Uterus (tissue), 3 donors: ENCODE measurements at regions not wholly inside any gene's neighbourhood (a gene's known extent, or its start where the extent isn't known, plus 50 kb on each side); places are given as distances from the start of the nearest gene placed in this dataset.

ENCODE experiments used
- DNase-seq, 2 donors: peaks; one replicate each; pipeline ENCODE4 v3.0.0-alpha.2; 2019 to 2020
- H3K27ac ChIP-seq, 2 donors: fragments of 200-600 bp; sonication (generic); 1 replicate in 1 of 2; 2 replicates in 1 of 2; pipeline ENCODE4 v1.5.1; 2016 to 2018
- H3K27me3 ChIP-seq, 2 donors: fragments of 200-600 bp; sonication (generic); one replicate each; pipeline ENCODE4 v1.5.1; 2018 to 2019; ENCODE audit warnings: control low read depth in 1 of 2
- H3K36me3 ChIP-seq, 2 donors: fragments of 200-600 bp; sonication (generic); one replicate each; pipeline ENCODE4 v1.5.1; 2019; ENCODE audit warnings: control low read depth in 1 of 2
- H3K4me1 ChIP-seq, 2 donors: fragments of 200-600 bp; sonication (generic); one replicate each; pipeline ENCODE4 v1.5.1; 2018 to 2019; ENCODE audit warnings: control low read depth in 1 of 2
- H3K4me3 ChIP-seq, 2 donors: fragments of 200-600 bp; sonication (generic); 1 replicate in 1 of 2; 2 replicates in 1 of 2; pipeline ENCODE4 v1.5.1; 2018 to 2019; ENCODE audit warnings: mild to moderate bottlenecking in 1 of 2
- H3K9me3 ChIP-seq, 2 donors: fragments of 200-600 bp; sonication (generic); one replicate each; pipeline ENCODE4 v1.5.1; 2019; ENCODE audit warnings: control low read depth in 1 of 2
- CTCF ChIP-seq, 4 experiments: fragments of 200-600 bp in 2 of 4; fragments of 450-650 bp in 2 of 4; sonication (generic) in 2 of 4; IDR thresholded peaks; one replicate each; pipeline ENCODE4 v1.5.1; 2016 to 2019; ENCODE audit warnings: antibody characterized with exemption in 4 of 4, mild to moderate bottlenecking in 2 of 4, moderate library complexity in 1 of 4
- POLR2A ChIP-seq, 2 donors: fragments of 450-650 bp; IDR thresholded peaks; one replicate each; pipeline ENCODE4 v1.6.1; 2016; ENCODE audit warnings: antibody characterized with exemption in 2 of 2, mild to moderate bottlenecking in 1 of 2, moderate library complexity in 1 of 2
- intact Hi-C: fragments of 100-400 bp; cut with DNase I; formaldehyde crosslinking; loops from one replicate; pipeline ENCODE4 v1.15.1; 2023; ENCODE audit warnings: low total_unique reads
- donor health status: DM: yes; HTN: yes; CAD: no.

- H3K4me1 ChIP-seq, result no peaks in the 10 kb centered on the region
- H3K36me3 ChIP-seq, result no peaks in the 10 kb centered on the region
- intact Hi-C loops, result no loop called here
- H3K4me3 ChIP-seq, result no peak overlapping the region
- H3K27ac ChIP-seq, result no peak overlapping the region
- no peaks in the 10 kb centered on the region for H3K9me3 ChIP-seq
- no peak for TF ChIP-seq POLR2A (IDR thresholded peaks at IDR 0.05)
- no peak for TF ChIP-seq CTCF (IDR thresholded peaks at IDR 0.05)
- no peaks in the 10 kb centered on the region for H3K27me3 ChIP-seq
- DNase-seq, result no peak
Measured at GRCh38 chr14:42334931-42335330, 728.3 kb downstream of the LRFN5 start.

GRCh38 chr14:42323426-42323825 is 716.8 kb downstream of the LRFN5 start:
- TF ChIP-seq POLR2A (IDR thresholded peaks at IDR 0.05) (no peak), CTCF (IDR thresholded peaks at IDR 0.05) (no peak)
- DNase-seq, result no peak
- Histone ChIP-seq H3K4me1 (no peaks in the 10 kb centered on the region), H3K9me3 (no peaks in the 10 kb centered on the region), H3K27ac (no peak overlapping the region), H3K36me3 (no peaks in the 10 kb centered on the region), H3K4me3 (no peak overlapping the region), H3K27me3 (no peaks in the 10 kb centered on the region)
- intact Hi-C loops, result no loop called here

- DNase-seq, result no peak
- no peak overlapping the region for H3K27ac ChIP-seq
- no peaks in the 10 kb centered on the region for H3K9me3 ChIP-seq
- no peaks in the 10 kb centered on the region for H3K27me3 ChIP-seq
- no peak overlapping the region for H3K4me3 ChIP-seq
- no peaks in the 10 kb centered on the region for H3K36me3 ChIP-seq
- no peaks in the 10 kb centered on the region for H3K4me1 ChIP-seq
- intact Hi-C loops, result no loop called here
- TF ChIP-seq CTCF (IDR thresholded peaks at IDR 0.05) (no peak), POLR2A (IDR thresholded peaks at IDR 0.05) (no peak)
Measured at GRCh38 chr14:42322531-42323284, 716.0 kb downstream of the LRFN5 start.

DNA sequence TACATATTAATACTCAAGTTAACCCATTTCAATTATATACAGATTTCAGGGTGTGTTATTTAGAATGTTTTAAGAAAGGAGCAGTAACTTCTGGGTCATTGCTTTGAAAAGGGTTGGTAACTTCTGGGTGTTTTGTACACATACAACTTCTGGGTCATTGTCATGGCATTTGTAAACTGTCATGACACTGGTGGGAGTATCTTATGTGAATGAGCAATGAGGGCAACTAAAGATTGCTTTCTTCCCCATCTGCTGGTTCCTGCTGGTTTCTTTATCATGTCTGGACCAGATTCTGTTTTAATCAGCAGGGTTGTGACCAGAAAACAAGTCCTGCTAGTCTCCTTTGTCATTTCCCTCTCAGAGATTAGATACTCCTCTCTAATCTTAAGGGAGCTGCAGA is 713.3 kb downstream of the LRFN5 start:
- Histone ChIP-seq H3K4me1 (no peaks in the 10 kb centered on the region), H3K4me3 (no peak overlapping the region), H3K27ac (no peak overlapping the region), H3K36me3 (no peaks in the 10 kb centered on the region), H3K27me3 (no peaks in the 10 kb centered on the region), H3K9me3 (no peaks in the 10 kb centered on the region)
- TF ChIP-seq POLR2A (IDR thresholded peaks at IDR 0.05) (no peak), CTCF (IDR thresholded peaks at IDR 0.05) (no peak)
- DNase-seq, result no peak
- intact Hi-C loops, result no loop called here

- Histone ChIP-seq H3K4me1 (no peaks in the 10 kb centered on the region), H3K27me3 (no peaks in the 10 kb centered on the region), H3K36me3 (no peaks in the 10 kb centered on the region), H3K9me3 (no peaks in the 10 kb centered on the region), H3K4me3 (no peak overlapping the region), H3K27ac (no peak overlapping the region)
- no peak for DNase-seq
- intact Hi-C loops, result no loop called here
- TF ChIP-seq POLR2A (IDR thresholded peaks at IDR 0.05) (no peak), CTCF (IDR thresholded peaks at IDR 0.05) (no peak)
Measured at GRCh38 chr14:42316693-42317092, 710.0 kb downstream of the LRFN5 start.
